ENCODE measurements at regions not wholly inside any gene's neighbourhood (a gene's known extent, or its start where the extent isn't known, plus 50 kb on each side); places are given as distances from the start of the nearest gene placed in this dataset.

GRCh38 chr1:81351864-81352263 lies 448.9 kb upstream of the ADGRL2 start:
- TF ChIP-seq YY1 (IDR thresholded peaks at IDR 0.05; ENCODE audit: insufficient read depth, insufficient read length) = no peak
- no peak for TF ChIP-seq ZNF274 (IDR thresholded peaks at IDR 0.05; ENCODE audit: low read depth, low read length)
